T-helper 1 cell (primary cell): ENCODE measurements at regions not wholly inside any gene's neighbourhood (a gene's known extent, or its start where the extent isn't known, plus 50 kb on each side); places are given as distances from the start of the nearest gene placed in this dataset.
A peak's percentile ranks its signal among the peaks of the same experiment; 100 is the strongest.

ENCODE experiments used
- DNase-seq, 5 donors: peaks; one replicate each; pipeline ENCODE4 v3.0.0-alpha.2; 2012 to 2020

DNA sequence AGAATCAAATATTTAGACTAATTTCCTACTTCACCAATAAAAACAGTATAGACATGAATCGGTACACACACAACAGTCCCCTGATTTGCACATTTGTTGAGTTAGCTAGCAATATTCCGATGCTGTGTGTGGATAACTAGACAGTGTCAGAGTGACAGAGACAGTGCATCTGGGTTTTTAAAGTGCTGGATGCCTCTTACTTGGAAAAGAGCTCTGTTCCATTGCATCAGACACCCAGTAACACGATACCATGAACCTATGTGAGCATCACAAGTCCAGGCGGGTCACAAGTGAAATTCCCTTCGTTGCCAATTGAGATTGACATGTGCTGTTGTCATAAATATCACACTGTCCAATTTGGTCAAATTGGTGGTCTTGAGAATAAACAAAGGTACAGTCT, 82.0 kb upstream of the ESRRG start:
- no peak for DNase-seq

DNA sequence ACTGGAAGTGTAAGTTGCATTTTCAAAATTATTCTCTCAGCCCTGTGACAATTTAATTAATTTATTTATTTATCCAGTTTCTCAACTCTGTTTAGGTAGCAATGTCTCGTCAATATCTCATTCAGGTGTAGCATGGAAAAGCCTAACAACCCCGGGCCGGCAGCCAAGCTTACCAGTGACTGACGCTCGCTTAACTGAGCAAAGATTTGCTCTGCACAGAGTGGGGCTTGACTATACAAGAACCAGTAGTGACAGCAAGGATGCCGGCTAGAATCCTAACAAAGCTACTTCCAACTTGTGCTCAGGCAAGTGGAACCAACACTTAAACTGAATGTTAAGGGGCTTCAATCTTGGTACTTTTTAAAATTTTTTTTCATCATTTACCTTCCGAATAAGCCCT, 80.9 kb upstream of the ESRRG start:
- no peak for DNase-seq

- DNase-seq: no peak
These were observed 71.4 kb upstream of the ESRRG start for GRCh38 chr1:216794586-216794985.

DNA sequence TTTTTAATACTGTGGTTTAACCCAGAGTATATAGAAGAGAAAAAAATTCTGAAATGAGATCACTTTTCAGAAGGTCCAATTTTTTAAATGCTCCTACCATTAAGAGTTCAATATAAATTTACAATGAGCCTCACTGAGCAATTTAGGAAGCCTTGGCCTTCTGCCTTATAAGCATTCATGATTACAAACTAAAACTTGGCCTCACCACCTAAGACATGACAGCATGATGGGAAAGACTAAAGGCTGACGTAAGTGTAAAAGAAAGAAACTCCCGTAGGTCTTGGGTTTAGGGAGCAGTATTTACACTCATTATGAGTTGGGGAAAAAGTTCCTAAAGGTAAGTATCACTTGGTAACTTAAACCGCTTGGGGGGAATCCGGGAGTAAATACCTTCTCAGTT, 70.7 kb upstream of the ESRRG start:
- DNase-seq: no peak

GRCh38 chr1:216793303-216793702, 70.1 kb upstream of the ESRRG start:
- no peak for DNase-seq

DNA sequence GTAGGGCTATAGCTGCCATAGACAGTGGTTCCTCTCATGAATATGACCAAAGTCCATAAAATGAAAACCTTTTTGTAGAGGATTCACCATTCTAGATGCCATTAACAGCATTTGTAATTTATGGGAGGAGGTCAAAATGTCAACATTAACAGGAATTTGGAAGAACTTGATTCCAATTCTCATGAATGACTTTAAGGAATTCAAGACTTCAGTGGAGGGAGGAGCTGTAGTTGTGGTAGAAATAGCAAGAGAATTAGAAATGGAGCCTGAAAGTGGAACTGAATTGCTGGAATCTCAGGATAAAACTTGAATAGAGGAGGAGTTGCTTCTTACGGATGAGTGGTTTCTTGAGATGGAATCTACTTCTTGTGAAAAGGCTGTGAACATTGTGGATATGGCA, 65.4 kb upstream of the ESRRG start:
- no peak for DNase-seq

- DNase-seq: no peak
These were observed 62.5 kb upstream of the ESRRG start for GRCh38 chr1:216785737-216786136.

DNA sequence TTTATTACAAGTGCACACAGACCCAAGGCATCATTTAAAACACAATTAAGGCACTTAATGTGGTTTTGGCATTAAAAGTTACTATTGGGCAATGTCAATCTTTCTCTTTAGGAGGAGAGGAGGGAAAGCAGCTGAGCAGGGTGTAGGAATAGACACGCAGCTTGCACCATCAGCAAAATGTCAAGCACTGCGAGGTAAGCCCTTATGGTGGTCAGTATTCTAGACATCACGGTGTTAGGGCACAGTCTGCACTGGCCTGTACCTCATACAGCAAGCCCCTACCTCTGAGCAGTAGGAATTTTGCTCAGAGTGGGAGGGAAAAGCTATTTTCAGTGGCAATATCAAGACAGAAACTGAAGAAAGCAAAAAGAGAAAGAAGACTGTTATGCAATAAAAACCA, 62.0 kb upstream of the ESRRG start:
- no peak for DNase-seq

- DNase-seq: no peak
These were observed 56.5 kb upstream of the ESRRG start for GRCh38 chr1:216779686-216780085.

GRCh38 chr1:216778737-216779136, 55.5 kb upstream of the ESRRG start:
- peak in 1 of 5 donors; percentile 1 for DNase-seq

DNA sequence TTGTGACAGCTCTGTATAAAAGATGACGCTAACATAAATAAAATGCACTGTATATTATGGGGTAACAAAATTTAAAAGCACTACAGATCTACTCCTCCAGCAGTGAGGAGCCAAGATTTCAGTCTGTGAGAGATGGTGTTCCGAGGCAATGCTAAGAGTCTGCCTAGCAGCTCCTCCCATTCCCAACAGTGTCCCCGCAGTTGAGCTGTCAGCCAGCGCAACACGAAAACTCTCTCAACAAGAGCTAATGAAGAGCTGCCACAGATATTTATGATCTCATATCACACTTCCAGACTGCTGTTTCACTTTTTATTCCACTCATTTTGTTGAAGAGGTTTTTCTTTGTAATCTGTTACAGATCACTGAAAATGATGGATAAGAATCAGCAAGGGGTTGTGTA, 53.9 kb upstream of the ESRRG start:
- no peak for DNase-seq
